GM12892 (cell line): ENCODE measurements at regions not wholly inside any gene's neighbourhood (a gene's known extent, or its start where the extent isn't known, plus 50 kb on each side); places are given as distances from the start of the nearest gene placed in this dataset.

Experiments used
- POLR2A ChIP-seq: IDR thresholded peaks from 2 replicates; pipeline ENCODE4 v1.6.1; 2011; ENCODE audit warnings: low read depth, low read length, control low read depth
- POLR2AphosphoS5 ChIP-seq: IDR thresholded peaks from 2 replicates; pipeline ENCODE4 v1.6.1; 2011; ENCODE audit warnings: low read depth, low read length, control low read depth
- TAF1 ChIP-seq: IDR thresholded peaks from 2 replicates; pipeline ENCODE4 v1.6.1; 2011; ENCODE audit warnings: low read depth, mild to moderate bottlenecking, control low read depth, low read length, borderline replicate concordance

DNA sequence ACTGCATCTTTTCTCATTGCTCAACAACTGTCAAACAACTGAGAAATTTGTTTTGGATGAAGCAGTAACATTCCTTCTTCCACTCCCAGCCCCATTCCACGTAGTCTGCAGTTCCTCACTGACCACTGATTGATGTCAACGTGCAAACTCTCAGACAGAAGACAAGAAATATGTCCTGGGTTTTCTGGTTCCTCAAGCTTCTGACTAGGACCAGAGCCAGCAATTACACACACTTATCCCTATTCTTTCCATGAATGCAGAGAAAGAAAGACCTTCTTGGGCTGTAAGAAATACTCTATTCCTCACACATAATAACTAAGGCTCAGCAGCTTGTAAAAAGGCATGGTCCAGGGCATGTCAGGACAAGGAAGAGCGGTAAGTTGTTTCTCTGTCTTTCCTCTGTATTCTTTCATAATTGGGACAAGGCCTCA, 790.1 kb upstream of the SLC35B3 start:
- TF ChIP-seq POLR2AphosphoS5 = no peak
- no peak for TF ChIP-seq POLR2A
- no peak for TF ChIP-seq TAF1
